Hepatocyte (in vitro differentiated cells): ENCODE measurements at regions not wholly inside any gene's neighbourhood (a gene's known extent, or its start where the extent isn't known, plus 50 kb on each side); places are given as distances from the start of the nearest gene placed in this dataset.

Source experiments
- DNase-seq: peaks from one replicate; pipeline ENCODE4 v3.0.0-alpha.2; 2016; ENCODE audit warnings: low spot score
- H2AFZ ChIP-seq: fragments of 200-600 bp; sonication (generic); 2 replicates; pipeline ENCODE4 v1.6.0; 2016; ENCODE audit warnings: antibody characterized with exemption, mild to moderate bottlenecking
- H3K27ac ChIP-seq: fragments of 200-600 bp; sonication (generic); 2 replicates; pipeline ENCODE4 v1.5.1; 2016; ENCODE audit warnings: mild to moderate bottlenecking
- H3K27me3 ChIP-seq: fragments of 200-600 bp; sonication (generic); 2 replicates; pipeline ENCODE4 v1.6.1; 2016
- H3K36me3 ChIP-seq: fragments of 200-600 bp; sonication (generic); replicated peaks from 2 replicates; pipeline ENCODE4 v1.5.1; 2016; ENCODE audit warnings: low read depth; ENCODE audit not compliant: insufficient read depth
- H3K4me1 ChIP-seq: fragments of 200-600 bp; sonication (generic); 2 replicates; pipeline ENCODE4 v1.5.1; 2016; ENCODE audit warnings: mild to moderate bottlenecking, moderate library complexity; ENCODE audit not compliant: insufficient read depth
- H3K4me2 ChIP-seq: fragments of 200-600 bp; sonication (generic); 2 replicates; pipeline ENCODE4 v1.6.0; 2016
- H3K4me3 ChIP-seq: fragments of 200-600 bp; sonication (generic); 2 replicates; pipeline ENCODE4 v1.5.1; 2016; ENCODE audit warnings: mild to moderate bottlenecking
- H3K79me2 ChIP-seq: fragments of 200-600 bp; sonication (generic); 2 replicates; pipeline ENCODE4 v1.6.0; 2017; ENCODE audit warnings: mild to moderate bottlenecking
- H3K9me2 ChIP-seq: fragments of 200-600 bp; sonication (generic); replicated peaks from 2 replicates; pipeline ENCODE4 v1.6.0; 2017; ENCODE audit warnings: mild to moderate bottlenecking; ENCODE audit not compliant: insufficient read depth
- H3K9me3 ChIP-seq: fragments of 200-600 bp; sonication (generic); 2 replicates; pipeline ENCODE4 v1.5.1; 2016; ENCODE audit warnings: low read depth, mild to moderate bottlenecking
- H4K20me1 ChIP-seq: fragments of 200-600 bp; sonication (generic); 2 replicates; pipeline ENCODE4 v1.6.0; 2016; ENCODE audit warnings: mild to moderate bottlenecking; ENCODE audit not compliant: insufficient read depth, poor library complexity, severe bottlenecking
- EZH2 ChIP-seq: fragments of 200-600 bp; sonication (generic); IDR thresholded peaks from 2 replicates; pipeline ENCODE4 v1.6.1; 2016; ENCODE audit warnings: antibody characterized with exemption, mild to moderate bottlenecking, borderline replicate concordance
- EZH2phosphoT487 ChIP-seq: fragments of 200-600 bp; sonication (generic); IDR thresholded peaks from one replicate; pipeline ENCODE4 v1.6.1; 2018; ENCODE audit warnings: antibody characterized with exemption, mild to moderate bottlenecking, low read depth, moderate library complexity; ENCODE audit not compliant: unreplicated experiment, severe bottlenecking
- WGBS: methylation state at CpG from one replicate; pipeline ENCODE4 v1.1.6; 2016; ENCODE audit warnings: low lambda C conversion rate; ENCODE audit errors: missing lambda C conversion rate; 5-methylcytosine and 5-hydroxymethylcytosine counted together
- TF ChIP-seq, protein P1 (sequence below): fragments of 200-600 bp; sonication (generic); IDR thresholded peaks from 2 replicates; pipeline ENCODE4 v1.5.1; 2016; ENCODE audit warnings: antibody characterized with exemption, mild to moderate bottlenecking; ENCODE audit not compliant: poor library complexity

DNA sequence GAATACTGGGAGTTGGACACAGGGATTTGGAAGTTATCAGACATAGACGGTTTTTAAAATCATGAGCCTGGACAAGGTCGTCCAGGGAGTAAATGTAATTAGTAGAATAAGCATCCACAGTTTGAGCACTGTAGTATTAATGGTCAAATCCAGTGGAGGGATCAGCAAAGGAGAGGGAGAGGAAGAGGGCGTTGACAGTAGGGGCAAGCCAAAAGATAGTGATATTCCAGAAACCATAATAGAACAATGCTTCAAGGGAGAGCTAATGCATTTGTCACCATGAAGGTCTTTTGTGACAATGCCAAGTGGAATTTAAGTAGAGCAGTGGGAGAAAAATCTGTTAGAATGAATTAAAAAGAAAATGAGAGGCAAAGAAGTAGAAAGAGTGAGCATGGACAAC, 68.9 kb upstream of the SLC5A12 start:
- Histone ChIP-seq H3K27me3 (no peaks in the 10 kb centered on the region), H3K4me2 (no peak overlapping the region), H3K9me3 (no peaks in the 10 kb centered on the region), H3K4me3 (no peak overlapping the region), H3K4me1 (no peaks in the 10 kb centered on the region), H3K36me3 (no peaks in the 10 kb centered on the region), H3K79me2 (no peaks in the 10 kb centered on the region), H2AFZ (no peak overlapping the region), H4K20me1 (no peaks in the 10 kb centered on the region), H3K27ac (no peak overlapping the region), H3K9me2 (no peaks in the 10 kb centered on the region)
- TF ChIP-seq, protein P1, sequence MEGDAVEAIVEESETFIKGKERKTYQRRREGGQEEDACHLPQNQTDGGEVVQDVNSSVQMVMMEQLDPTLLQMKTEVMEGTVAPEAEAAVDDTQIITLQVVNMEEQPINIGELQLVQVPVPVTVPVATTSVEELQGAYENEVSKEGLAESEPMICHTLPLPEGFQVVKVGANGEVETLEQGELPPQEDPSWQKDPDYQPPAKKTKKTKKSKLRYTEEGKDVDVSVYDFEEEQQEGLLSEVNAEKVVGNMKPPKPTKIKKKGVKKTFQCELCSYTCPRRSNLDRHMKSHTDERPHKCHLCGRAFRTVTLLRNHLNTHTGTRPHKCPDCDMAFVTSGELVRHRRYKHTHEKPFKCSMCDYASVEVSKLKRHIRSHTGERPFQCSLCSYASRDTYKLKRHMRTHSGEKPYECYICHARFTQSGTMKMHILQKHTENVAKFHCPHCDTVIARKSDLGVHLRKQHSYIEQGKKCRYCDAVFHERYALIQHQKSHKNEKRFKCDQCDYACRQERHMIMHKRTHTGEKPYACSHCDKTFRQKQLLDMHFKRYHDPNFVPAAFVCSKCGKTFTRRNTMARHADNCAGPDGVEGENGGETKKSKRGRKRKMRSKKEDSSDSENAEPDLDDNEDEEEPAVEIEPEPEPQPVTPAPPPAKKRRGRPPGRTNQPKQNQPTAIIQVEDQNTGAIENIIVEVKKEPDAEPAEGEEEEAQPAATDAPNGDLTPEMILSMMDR, result no peak
- WGBS, result 81% methylated on average over 3 of the region's 3 CpGs
- DNase-seq, result no peak

DNA sequence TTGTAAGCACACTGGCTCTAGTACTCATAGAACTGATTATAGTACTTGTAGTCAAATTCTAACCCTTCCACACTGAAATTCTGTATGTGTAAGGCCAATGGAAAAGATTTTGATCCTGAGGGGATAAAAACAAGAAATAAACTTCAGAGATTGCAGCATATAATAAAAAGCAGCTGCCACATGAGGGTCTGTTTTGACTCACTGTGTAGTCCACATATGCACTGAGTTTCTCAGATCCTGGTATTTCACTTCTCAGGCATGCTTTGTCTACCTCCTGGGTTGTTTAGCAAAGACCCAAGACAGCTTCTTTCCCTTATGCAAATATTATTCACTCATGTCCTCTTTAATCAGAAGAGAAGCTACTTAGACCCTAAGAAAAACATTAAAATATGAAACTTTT, 71.1 kb upstream of the SLC5A12 start:
- no peaks in the 10 kb centered on the region for H3K36me3 ChIP-seq
- no peaks in the 10 kb centered on the region for H3K79me2 ChIP-seq
- H3K9me3 ChIP-seq, result no peaks in the 10 kb centered on the region
- DNase-seq, result no peak
- H2AFZ ChIP-seq, result no peak overlapping the region
- H3K27ac ChIP-seq, result no peak overlapping the region
- H3K27me3 ChIP-seq, result no peaks in the 10 kb centered on the region
- no peak overlapping the region for H3K4me2 ChIP-seq
- H3K4me1 ChIP-seq, result no peaks in the 10 kb centered on the region
- no peak for TF ChIP-seq EZH2
- TF ChIP-seq EZH2phosphoT487, result no peak
- TF ChIP-seq, protein P1, result no peak
- no peaks in the 10 kb centered on the region for H3K9me2 ChIP-seq
- H4K20me1 ChIP-seq, result no peaks in the 10 kb centered on the region
- H3K4me3 ChIP-seq, result no peak overlapping the region

DNA sequence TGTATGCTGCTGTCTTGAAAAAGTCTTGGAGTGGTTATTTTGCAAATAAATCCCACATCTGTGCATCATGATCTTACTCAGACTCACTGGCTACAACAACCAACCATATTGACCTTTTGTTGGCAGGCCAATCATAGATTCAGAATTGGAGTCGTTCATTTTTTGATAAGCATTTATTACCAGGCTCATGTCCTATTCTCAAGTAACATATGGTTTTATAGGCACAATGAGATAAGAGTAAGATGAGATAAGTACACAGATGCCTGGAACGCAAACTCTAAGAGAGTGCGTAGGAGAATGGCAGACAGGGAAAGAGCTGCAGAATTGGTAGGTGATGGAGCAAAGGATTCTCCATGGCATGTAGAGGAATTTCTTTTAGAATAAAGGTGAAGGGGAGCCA, 71.6 kb upstream of the SLC5A12 start:
- Histone ChIP-seq H3K27ac (no peak overlapping the region), H4K20me1 (no peaks in the 10 kb centered on the region), H2AFZ (no peak overlapping the region), H3K4me1 (no peaks in the 10 kb centered on the region), H3K79me2 (no peaks in the 10 kb centered on the region), H3K4me2 (no peak overlapping the region), H3K36me3 (no peaks in the 10 kb centered on the region), H3K27me3 (no peaks in the 10 kb centered on the region), H3K9me2 (no peaks in the 10 kb centered on the region), H3K4me3 (no peak overlapping the region), H3K9me3 (no peaks in the 10 kb centered on the region)
- DNase-seq, result no peak
- TF ChIP-seq, protein P1, result no peak
- no peak for TF ChIP-seq EZH2phosphoT487
- no peak for TF ChIP-seq EZH2
- 73% methylated on average over 3 of the region's 3 CpGs for WGBS

DNA sequence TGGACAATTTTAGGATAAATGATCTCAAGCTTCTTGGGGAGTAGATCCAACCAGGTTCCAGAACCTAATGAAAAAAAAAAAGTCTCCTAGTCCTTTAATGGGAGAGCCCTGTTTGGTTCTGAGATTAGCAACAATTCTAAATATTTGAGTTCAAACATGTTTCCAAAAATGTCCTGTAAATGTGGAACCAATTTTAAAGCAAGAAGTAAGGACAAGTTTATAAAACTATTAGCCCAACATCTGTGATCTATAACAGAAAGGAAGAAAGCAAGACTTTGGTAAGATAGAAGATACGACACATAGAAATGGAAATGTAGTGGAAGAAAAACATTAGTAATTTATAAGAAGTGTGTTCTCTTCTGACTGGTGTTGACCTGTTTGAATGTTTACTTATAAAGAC, 79.7 kb upstream of the SLC5A12 start:
- H2AFZ ChIP-seq, result no peak overlapping the region
- H3K27ac ChIP-seq, result no peak overlapping the region
- no peaks in the 10 kb centered on the region for H3K36me3 ChIP-seq
- no peak overlapping the region for H3K4me2 ChIP-seq
- no peaks in the 10 kb centered on the region for H4K20me1 ChIP-seq
- no peaks in the 10 kb centered on the region for H3K9me2 ChIP-seq
- H3K9me3 ChIP-seq, result no peaks in the 10 kb centered on the region
- DNase-seq, result no peak
- WGBS, result 74% methylated on average over 1 of the region's 1 CpG
- TF ChIP-seq, protein P1, result no peak
- TF ChIP-seq EZH2phosphoT487 (no peak), EZH2 (no peak)
- no peaks in the 10 kb centered on the region for H3K27me3 ChIP-seq
- no peaks in the 10 kb centered on the region for H3K79me2 ChIP-seq
- H3K4me1 ChIP-seq, result no peaks in the 10 kb centered on the region
- H3K4me3 ChIP-seq, result no peak overlapping the region
